ENCODE measurements at regions not wholly inside any gene's neighbourhood (a gene's known extent, or its start where the extent isn't known, plus 50 kb on each side); places are given as distances from the start of the nearest gene placed in this dataset.
A peak's percentile ranks its signal among the peaks of the same experiment; 100 is the strongest.

GRCh38 chr10:58451193-58451889 lies 61.3 kb upstream of the BICC1 start:
- in situ Hi-C loops (cut with HindIII; ENCODE audit: low pct_unique_long_range_greater_than_20kb, low sequenced_read_pairs), result no loop called here
- no peak for DNase-seq (ENCODE audit: low read depth, low spot score)

- DNase-seq (ENCODE audit: low read depth, low spot score), result no peak
- in situ Hi-C loops (cut with HindIII; ENCODE audit: low pct_unique_long_range_greater_than_20kb, low sequenced_read_pairs), result no loop called here
These were observed 59.6 kb upstream of the BICC1 start for GRCh38 chr10:58453105-58453504.

DNA sequence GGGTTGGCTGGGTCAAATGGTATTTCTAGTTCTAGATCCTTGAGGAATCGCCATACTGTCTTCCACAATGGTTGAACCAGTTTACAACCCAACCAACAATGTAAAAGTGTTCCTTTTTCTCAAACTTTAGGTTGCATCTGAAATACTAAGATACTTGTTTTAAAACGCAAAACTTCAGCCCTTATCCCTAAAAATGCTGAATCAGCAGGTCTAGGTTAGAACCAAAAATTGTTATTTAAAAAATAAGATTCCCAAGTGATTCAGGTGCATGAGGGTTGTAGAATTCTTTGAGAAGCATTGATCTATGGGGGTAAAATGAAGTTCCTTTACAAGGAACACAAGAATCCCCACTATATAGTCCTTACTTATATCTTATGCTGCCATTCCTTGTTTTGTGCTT lies 56.5 kb upstream of the BICC1 start:
- in situ Hi-C loops (cut with HindIII; ENCODE audit: low pct_unique_long_range_greater_than_20kb, low sequenced_read_pairs), result no loop called here
- no peak for DNase-seq (ENCODE audit: low read depth, low spot score)

DNA sequence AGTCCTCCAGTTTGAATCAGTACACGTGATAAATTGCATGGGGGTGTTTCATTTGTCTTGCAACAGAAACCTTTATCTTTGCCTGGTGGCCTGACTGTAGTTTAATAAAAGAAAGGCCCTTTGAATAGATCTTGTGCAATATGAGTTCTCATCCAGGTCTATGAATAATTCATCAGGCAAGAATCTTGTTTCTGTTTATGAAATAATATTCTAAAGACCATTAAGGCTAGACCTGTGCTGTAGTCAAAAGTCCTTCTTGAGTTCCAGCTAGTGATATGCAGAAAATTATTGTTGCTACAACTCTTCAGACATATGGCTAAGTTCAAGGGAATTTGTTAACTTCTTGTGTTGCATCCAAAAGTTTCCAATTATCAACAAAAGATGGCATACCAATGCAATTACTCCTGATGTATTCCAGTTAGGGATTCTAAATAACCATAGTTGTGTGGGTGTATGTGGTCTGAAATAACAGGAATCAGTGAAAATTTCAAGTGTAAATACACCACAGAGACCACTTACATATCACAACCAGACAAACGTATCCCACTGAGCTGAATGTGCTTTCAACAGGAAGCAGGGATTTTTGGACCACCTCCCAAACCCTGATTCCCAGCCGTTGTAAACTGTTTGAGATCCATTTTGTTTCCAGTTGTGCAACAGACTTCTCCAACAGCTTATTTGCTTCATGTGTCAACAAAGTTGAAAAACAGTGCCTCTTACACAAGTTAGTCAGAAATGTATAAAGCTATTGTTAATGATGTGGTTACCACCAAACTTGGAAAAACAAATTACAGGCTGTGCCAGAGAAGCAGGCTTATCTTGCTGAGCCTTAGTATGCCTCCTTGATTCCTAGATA lies 54.7 kb upstream of the BICC1 start:
- DNase-seq (ENCODE audit: low read depth, low spot score), result peak; percentile 48

DNA sequence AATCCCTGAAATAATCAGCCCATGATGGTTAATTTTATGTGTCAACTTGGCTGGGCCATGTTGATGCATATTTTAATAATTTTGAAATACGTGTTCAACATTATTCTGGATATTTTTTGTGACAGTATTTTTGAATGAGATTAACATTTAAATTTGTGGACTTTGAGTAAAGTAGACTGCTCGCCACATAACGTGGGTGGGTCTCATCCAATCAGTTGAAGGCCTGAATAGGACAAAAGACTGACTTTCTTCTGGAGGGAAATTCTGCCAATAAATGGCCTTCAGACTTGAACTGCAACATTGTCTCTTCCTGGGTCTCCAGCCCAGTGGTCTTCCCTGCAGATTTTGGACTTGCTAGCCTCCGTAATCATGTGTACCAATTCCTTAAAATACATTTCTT lies 53.6 kb upstream of the BICC1 start:
- in situ Hi-C loops (cut with HindIII; ENCODE audit: low pct_unique_long_range_greater_than_20kb, low sequenced_read_pairs), result no loop called here

More for the DNA sequence above, 54.7 kb upstream of the BICC1 start:
- in situ Hi-C loops (cut with HindIII; ENCODE audit: low pct_unique_long_range_greater_than_20kb, low sequenced_read_pairs), result no loop called here

GRCh38 chr10:58460157-58460556 lies 52.5 kb upstream of the BICC1 start:
- in situ Hi-C loops (cut with HindIII; ENCODE audit: low pct_unique_long_range_greater_than_20kb, low sequenced_read_pairs), result no loop called here

More for the DNA sequence above, 53.6 kb upstream of the BICC1 start:
- no peak for DNase-seq (ENCODE audit: low read depth, low spot score)

DNA sequence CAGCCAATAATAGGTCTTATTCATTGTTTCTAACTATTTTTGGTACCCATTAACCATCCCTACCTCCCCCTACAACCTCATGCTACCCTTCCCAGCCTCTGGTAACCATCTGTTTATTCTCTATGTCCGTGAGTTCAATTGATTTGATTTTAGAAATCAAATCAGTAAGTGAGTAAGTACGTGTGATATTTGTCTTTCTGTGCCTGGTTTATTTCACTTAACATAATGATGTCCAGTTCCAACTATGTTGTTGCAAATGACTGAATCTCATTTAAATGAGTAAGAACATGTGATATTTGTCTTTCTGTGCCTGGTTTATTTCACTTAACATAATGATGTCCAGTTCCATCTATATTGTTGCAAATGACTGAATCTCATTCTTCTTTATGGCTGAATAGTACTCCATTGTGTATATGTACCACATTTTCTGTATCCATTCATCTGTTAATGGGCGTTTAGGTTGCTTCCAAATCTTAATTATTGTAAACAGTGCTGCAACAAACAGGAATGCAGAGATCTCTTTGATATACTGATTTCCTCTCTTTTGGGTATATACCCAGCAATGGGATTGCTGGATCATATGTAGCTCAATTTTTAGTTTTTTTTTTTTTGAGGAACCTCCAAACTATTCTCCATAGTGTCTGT lies 49.7 kb upstream of the BICC1 start:
- in situ Hi-C loops (cut with HindIII; ENCODE audit: low pct_unique_long_range_greater_than_20kb, low sequenced_read_pairs), result no loop called here
- no peak for DNase-seq (ENCODE audit: low read depth, low spot score)

More at GRCh38 chr10:58460157-58460556, 52.5 kb upstream of the BICC1 start:
- no peak for DNase-seq (ENCODE audit: low read depth, low spot score)
